ENCODE measurements at regions not wholly inside any gene's neighbourhood (a gene's known extent, or its start where the extent isn't known, plus 50 kb on each side); places are given as distances from the start of the nearest gene placed in this dataset.

DNA sequence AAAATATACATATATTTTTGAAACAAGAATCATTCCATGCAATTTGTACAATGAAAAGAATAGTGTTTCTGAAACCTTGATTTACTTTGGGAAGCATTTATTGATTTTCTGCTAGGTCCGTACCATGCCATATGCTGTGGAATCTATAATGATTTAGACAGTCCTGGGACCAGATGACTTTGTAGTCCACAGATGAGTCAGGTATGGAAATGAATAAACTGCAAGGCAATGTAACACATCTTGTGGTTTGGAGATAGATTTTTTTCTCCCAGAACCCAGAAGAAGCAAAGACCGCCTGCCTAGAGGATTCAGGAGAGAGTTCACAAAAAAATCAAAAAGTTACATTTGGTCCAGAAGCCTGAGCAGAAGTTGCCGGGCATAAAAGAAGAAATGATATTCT, 190.4 kb downstream of the GPR37 start:
- Histone ChIP-seq H3K27me3 (replicated peaks; ENCODE audit: insufficient read depth) (no peaks in the 10 kb centered on the region), H2AFZ (no peak overlapping the region), H3K4me3 (no peak overlapping the region), H3K79me2 (ENCODE audit: insufficient read depth) (no peaks in the 10 kb centered on the region), H4K20me1 (ENCODE audit: insufficient read depth) (no peaks in the 10 kb centered on the region), H3K9me3 (ENCODE audit: low read depth) (no peaks in the 10 kb centered on the region), H3K4me2 (ENCODE audit: unreplicated experiment) (no peak overlapping the region), H3K4me1 (ENCODE audit: insufficient read depth) (no peaks in the 10 kb centered on the region), H3K36me3 (ENCODE audit: low read depth) (no peaks in the 10 kb centered on the region), H3K27ac (no peak overlapping the region), H3F3A (ENCODE audit: insufficient read depth) (no peaks in the 10 kb centered on the region), H3K9ac (no peak overlapping the region), H3K9me2 (ENCODE audit: insufficient read depth) (no peaks in the 10 kb centered on the region)
- in situ Hi-C loops (cut with MboI), result no loop called here
- no peak for DNase-seq
- 36 to 50% methylated on average over 3 of the region's 3 CpGs for WGBS, 2 experiments (ENCODE audit: low coverage in 1 of 2, low lambda C conversion rate in 2 of 2, missing lambda C conversion rate in 2 of 2)
- no peak for TF ChIP-seq EZH2phosphoT487 (IDR thresholded peaks at IDR 0.05; ENCODE audit: insufficient read depth, low read depth)
- no peak for TF ChIP-seq EZH2 (IDR thresholded peaks at IDR 0.05; ENCODE audit: insufficient read depth, poor library complexity, severe bottlenecking)

- DNase-seq, result no peak
- no peaks in the 10 kb centered on the region for H3K36me3 ChIP-seq (ENCODE audit: low read depth)
Measured at GRCh38 chr7:124570558-124570957, 195.0 kb downstream of the GPR37 start.

GRCh38 chr7:124566583-124566982, 199.0 kb downstream of the GPR37 start:
- Histone ChIP-seq H3K27ac (no peak overlapping the region), H4K20me1 (ENCODE audit: insufficient read depth) (no peaks in the 10 kb centered on the region), H3K27me3 (replicated peaks; ENCODE audit: insufficient read depth) (no peaks in the 10 kb centered on the region), H3K4me2 (ENCODE audit: unreplicated experiment) (no peak overlapping the region), H3K9me3 (ENCODE audit: low read depth) (no peaks in the 10 kb centered on the region), H3K9me2 (ENCODE audit: insufficient read depth) (no peaks in the 10 kb centered on the region), H3F3A (ENCODE audit: insufficient read depth) (no peaks in the 10 kb centered on the region), H3K36me3 (ENCODE audit: low read depth) (no peaks in the 10 kb centered on the region), H3K4me3 (no peak overlapping the region), H3K4me1 (ENCODE audit: insufficient read depth) (no peaks in the 10 kb centered on the region), H3K79me2 (ENCODE audit: insufficient read depth) (no peaks in the 10 kb centered on the region), H3K9ac (no peak overlapping the region), H2AFZ (no peak overlapping the region)
- DNase-seq, result no peak
- in situ Hi-C loops (cut with MboI), result loop anchor here (10.0 kb wide), 1 partner anchor 58 kb away; no protein-coding TSS in a partner anchor
- 39 to 43% methylated on average over 5 of the region's 5 CpGs for WGBS, 2 experiments (ENCODE audit: low coverage in 1 of 2, low lambda C conversion rate in 2 of 2, missing lambda C conversion rate in 2 of 2)
- TF ChIP-seq EZH2 (IDR thresholded peaks at IDR 0.05; ENCODE audit: insufficient read depth, poor library complexity, severe bottlenecking) (no peak), EZH2phosphoT487 (IDR thresholded peaks at IDR 0.05; ENCODE audit: insufficient read depth, low read depth) (no peak)

More at GRCh38 chr7:124570558-124570957, 195.0 kb downstream of the GPR37 start:
- no peak overlapping the region for H2AFZ ChIP-seq
- no peaks in the 10 kb centered on the region for H3K9me2 ChIP-seq (ENCODE audit: insufficient read depth)
- H3K79me2 ChIP-seq (ENCODE audit: insufficient read depth), result no peaks in the 10 kb centered on the region
- in situ Hi-C loops (cut with MboI), result no loop called here
- WGBS, 2 experiments (ENCODE audit: low coverage in 1 of 2, low lambda C conversion rate in 2 of 2, missing lambda C conversion rate in 2 of 2), result 26 to 31% methylated on average over 2 of the region's 2 CpGs
- no peak overlapping the region for H3K4me3 ChIP-seq
- no peaks in the 10 kb centered on the region for H3K4me1 ChIP-seq (ENCODE audit: insufficient read depth)
- no peaks in the 10 kb centered on the region for H3K27me3 ChIP-seq (replicated peaks; ENCODE audit: insufficient read depth)
- no peaks in the 10 kb centered on the region for H3F3A ChIP-seq (ENCODE audit: insufficient read depth)
- TF ChIP-seq EZH2phosphoT487 (IDR thresholded peaks at IDR 0.05; ENCODE audit: insufficient read depth, low read depth), result no peak
- TF ChIP-seq EZH2 (IDR thresholded peaks at IDR 0.05; ENCODE audit: insufficient read depth, poor library complexity, severe bottlenecking), result no peak
- H3K27ac ChIP-seq, result no peak overlapping the region
- no peak overlapping the region for H3K4me2 ChIP-seq (ENCODE audit: unreplicated experiment)
- H4K20me1 ChIP-seq (ENCODE audit: insufficient read depth), result no peaks in the 10 kb centered on the region
- no peak overlapping the region for H3K9ac ChIP-seq
- H3K9me3 ChIP-seq (ENCODE audit: low read depth), result no peaks in the 10 kb centered on the region

DNA sequence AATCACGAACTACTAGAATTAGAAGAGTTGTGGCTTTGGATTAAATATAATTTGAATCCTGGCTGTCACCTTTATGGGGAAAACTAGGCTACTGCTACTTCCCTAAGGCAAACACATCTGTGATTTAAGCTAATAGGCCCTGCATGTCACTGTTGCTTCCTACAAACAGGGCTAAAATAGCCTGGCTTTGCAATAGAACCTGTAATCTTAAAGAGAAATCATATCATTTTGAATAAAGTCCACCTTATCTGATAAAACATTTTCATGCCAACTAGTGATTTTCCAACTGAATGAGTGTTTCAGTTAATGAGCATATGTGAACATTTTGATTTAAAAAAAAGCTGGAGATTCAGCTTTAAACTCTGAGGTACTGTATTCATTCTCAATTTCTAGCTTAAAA, 208.0 kb downstream of the GPR37 start:
- no peak for DNase-seq
- Histone ChIP-seq H3K4me1 (ENCODE audit: insufficient read depth) (no peaks in the 10 kb centered on the region), H3K27ac (no peak overlapping the region), H3K79me2 (ENCODE audit: insufficient read depth) (no peaks in the 10 kb centered on the region), H3K9ac (no peak overlapping the region), H2AFZ (no peak overlapping the region), H3K9me3 (ENCODE audit: low read depth) (no peaks in the 10 kb centered on the region), H3K36me3 (ENCODE audit: low read depth) (no peaks in the 10 kb centered on the region), H4K20me1 (ENCODE audit: insufficient read depth) (no peaks in the 10 kb centered on the region), H3F3A (ENCODE audit: insufficient read depth) (no peaks in the 10 kb centered on the region), H3K4me3 (no peak overlapping the region), H3K27me3 (replicated peaks; ENCODE audit: insufficient read depth) (no peaks in the 10 kb centered on the region), H3K4me2 (ENCODE audit: unreplicated experiment) (no peak overlapping the region), H3K9me2 (ENCODE audit: insufficient read depth) (no peaks in the 10 kb centered on the region; the same call in 1 of the 2 replicates)
- in situ Hi-C loops (cut with MboI), result no loop called here
- no peak for TF ChIP-seq EZH2phosphoT487 (IDR thresholded peaks at IDR 0.05; ENCODE audit: insufficient read depth, low read depth)
- 0% methylated on average over 1 of the region's 1 CpG for WGBS, 2 experiments (ENCODE audit: low coverage in 1 of 2, low lambda C conversion rate in 2 of 2, missing lambda C conversion rate in 2 of 2)

GRCh38 chr7:124557101-124557500, 208.5 kb downstream of the GPR37 start:
- no peak overlapping the region for H2AFZ ChIP-seq
- TF ChIP-seq EZH2phosphoT487 (IDR thresholded peaks at IDR 0.05; ENCODE audit: insufficient read depth, low read depth) (no peak), EZH2 (IDR thresholded peaks at IDR 0.05; ENCODE audit: insufficient read depth, poor library complexity, severe bottlenecking) (no peak)
- no peaks in the 10 kb centered on the region for H3K4me1 ChIP-seq (ENCODE audit: insufficient read depth)
- no peak overlapping the region for H3K9ac ChIP-seq
- no peaks in the 10 kb centered on the region for H3K36me3 ChIP-seq (ENCODE audit: low read depth)
- H3K9me2 ChIP-seq (ENCODE audit: insufficient read depth), result no peaks in the 10 kb centered on the region; the same call in 1 of the 2 replicates
- DNase-seq, result no peak
- no peaks in the 10 kb centered on the region for H4K20me1 ChIP-seq (ENCODE audit: insufficient read depth)
- in situ Hi-C loops (cut with MboI), result no loop called here
- no peaks in the 10 kb centered on the region for H3K79me2 ChIP-seq (ENCODE audit: insufficient read depth)
- no peak overlapping the region for H3K27ac ChIP-seq
- no peak overlapping the region for H3K4me2 ChIP-seq (ENCODE audit: unreplicated experiment)
- H3K4me3 ChIP-seq, result no peak overlapping the region
- no peaks in the 10 kb centered on the region for H3F3A ChIP-seq (ENCODE audit: insufficient read depth)
- 2 to 4% methylated on average over 5 of the region's 5 CpGs for WGBS, 2 experiments (ENCODE audit: low coverage in 1 of 2, low lambda C conversion rate in 2 of 2, missing lambda C conversion rate in 2 of 2)
- H3K9me3 ChIP-seq (ENCODE audit: low read depth), result no peaks in the 10 kb centered on the region
- no peaks in the 10 kb centered on the region for H3K27me3 ChIP-seq (replicated peaks; ENCODE audit: insufficient read depth)

Data from GM23248 (cell line).